ENCODE measurements at regions not wholly inside any gene's neighbourhood (a gene's known extent, or its start where the extent isn't known, plus 50 kb on each side); places are given as distances from the start of the nearest gene placed in this dataset.

DNA sequence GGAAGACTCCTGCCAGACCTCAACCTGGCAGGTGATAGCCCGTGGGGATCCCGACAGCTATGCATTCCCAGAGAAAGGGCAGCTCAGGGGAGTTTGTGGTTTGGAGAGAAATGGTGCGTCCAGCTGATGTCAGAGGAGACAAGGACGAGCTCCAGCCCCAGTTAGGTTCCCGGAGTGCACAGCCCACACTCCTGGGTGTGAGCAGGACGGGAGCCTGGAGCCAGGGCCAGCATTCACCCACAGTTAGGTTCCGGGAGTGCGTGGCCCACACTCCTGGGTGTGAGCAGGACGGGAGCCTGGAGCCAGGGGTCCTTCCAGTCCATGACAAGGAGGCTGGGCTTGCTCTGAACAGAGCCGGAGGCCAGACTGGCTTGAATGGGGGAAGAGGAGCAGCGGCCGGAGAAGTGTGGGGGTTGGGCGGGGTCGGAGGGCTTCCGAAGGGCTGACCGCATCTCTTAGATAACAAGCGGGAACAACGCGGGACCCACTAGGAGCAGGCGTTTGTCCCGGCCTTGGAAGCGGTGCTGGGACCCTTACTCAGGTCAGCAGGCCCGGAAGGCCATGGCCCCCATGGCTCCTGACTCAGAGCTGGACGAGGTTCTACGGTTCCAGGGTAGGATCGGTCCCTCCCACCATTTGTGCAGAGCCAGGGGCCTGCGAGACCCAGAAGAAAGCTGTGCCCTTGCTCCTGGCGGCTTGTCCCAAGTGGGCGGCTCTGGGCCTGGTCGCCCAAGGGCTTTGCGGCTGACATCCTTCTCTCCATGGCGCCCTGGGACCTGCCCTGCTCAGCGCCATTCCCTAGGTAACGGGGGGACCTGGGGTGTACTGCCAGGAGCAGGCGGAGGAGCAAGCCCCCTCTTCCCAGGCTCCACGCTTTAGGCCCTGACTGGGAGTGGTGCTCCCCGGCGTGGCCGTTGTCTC is 185.6 kb downstream of the RTP5 start:
- Histone ChIP-seq H3K4me3 (no peak overlapping the region), H3K36me3 (ENCODE audit: control insufficient read depth in 4 of 4, insufficient read depth in 4 of 4, low read length in 4 of 4) (no peaks in the 10 kb centered on the region), H3K27me3 (ENCODE audit: control insufficient read depth in 3 of 3, insufficient read depth in 3 of 3, low read length in 2 of 3) (peaks cover 0 to 17% (median 10%) of the 10 kb centered on the region in 3 donors), H3K4me1 (ENCODE audit: control insufficient read depth in 5 of 5, insufficient read depth in 5 of 5, low read length in 5 of 5) (no peaks in the 10 kb centered on the region), H3K27ac (ENCODE audit: low read depth in 1 of 2, low read length in 1 of 2) (no peak overlapping the region), H3K9ac (ENCODE audit: insufficient read depth in 1 of 2, low read length in 2 of 2) (no peak overlapping the region), H3K9me3 (ENCODE audit: control insufficient read depth in 4 of 4, insufficient read depth in 3 of 4, low read length in 3 of 4) (no peaks in the 10 kb centered on the region)
- 83 to 89% methylated on average over 39 of the region's 39 CpGs for WGBS, 2 donors
- no peak for DNase-seq
- TF ChIP-seq, protein P1, sequence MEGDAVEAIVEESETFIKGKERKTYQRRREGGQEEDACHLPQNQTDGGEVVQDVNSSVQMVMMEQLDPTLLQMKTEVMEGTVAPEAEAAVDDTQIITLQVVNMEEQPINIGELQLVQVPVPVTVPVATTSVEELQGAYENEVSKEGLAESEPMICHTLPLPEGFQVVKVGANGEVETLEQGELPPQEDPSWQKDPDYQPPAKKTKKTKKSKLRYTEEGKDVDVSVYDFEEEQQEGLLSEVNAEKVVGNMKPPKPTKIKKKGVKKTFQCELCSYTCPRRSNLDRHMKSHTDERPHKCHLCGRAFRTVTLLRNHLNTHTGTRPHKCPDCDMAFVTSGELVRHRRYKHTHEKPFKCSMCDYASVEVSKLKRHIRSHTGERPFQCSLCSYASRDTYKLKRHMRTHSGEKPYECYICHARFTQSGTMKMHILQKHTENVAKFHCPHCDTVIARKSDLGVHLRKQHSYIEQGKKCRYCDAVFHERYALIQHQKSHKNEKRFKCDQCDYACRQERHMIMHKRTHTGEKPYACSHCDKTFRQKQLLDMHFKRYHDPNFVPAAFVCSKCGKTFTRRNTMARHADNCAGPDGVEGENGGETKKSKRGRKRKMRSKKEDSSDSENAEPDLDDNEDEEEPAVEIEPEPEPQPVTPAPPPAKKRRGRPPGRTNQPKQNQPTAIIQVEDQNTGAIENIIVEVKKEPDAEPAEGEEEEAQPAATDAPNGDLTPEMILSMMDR (IDR thresholded peaks at IDR 0.05; ENCODE audit: control extremely low read depth, extremely low read depth): no peak
- no peak for ATAC-seq (ENCODE audit: insufficient read depth, low FRiP score)

DNA sequence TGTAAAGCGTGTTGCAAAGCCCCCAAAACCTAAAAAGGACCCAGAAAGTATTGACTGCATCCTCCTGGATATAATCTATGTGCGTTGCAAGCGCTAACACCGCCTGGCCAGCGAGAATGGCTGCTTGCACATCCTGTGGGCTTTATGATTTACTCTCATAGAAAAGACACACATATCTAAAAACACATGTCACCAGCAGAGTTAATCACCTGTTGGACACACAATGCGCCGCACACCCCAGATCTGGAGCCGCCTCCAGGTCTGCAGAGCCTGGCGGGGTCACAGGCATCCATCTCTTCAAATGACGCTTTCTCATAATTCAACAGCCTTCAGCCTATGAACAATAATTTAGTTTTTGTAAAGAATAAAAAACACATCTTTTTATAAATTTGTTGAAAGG is 186.5 kb downstream of the RTP5 start:
- H3K9me3 ChIP-seq (ENCODE audit: control insufficient read depth in 4 of 4, insufficient read depth in 3 of 4, low read length in 3 of 4): no peaks in the 10 kb centered on the region
- no peak overlapping the region for H3K27ac ChIP-seq (ENCODE audit: low read depth in 1 of 2, low read length in 1 of 2)
- 77 to 88% methylated on average over 10 of the region's 10 CpGs for WGBS, 2 donors
- H3K9ac ChIP-seq (ENCODE audit: insufficient read depth in 1 of 2, low read length in 2 of 2): no peak overlapping the region
- ATAC-seq (ENCODE audit: insufficient read depth, low FRiP score) (no peak), DNase-seq (no peak)
- no peak overlapping the region for H3K4me3 ChIP-seq
- H3K36me3 ChIP-seq (ENCODE audit: control insufficient read depth in 4 of 4, insufficient read depth in 4 of 4, low read length in 4 of 4): no peaks in the 10 kb centered on the region
- no peaks in the 10 kb centered on the region for H3K4me1 ChIP-seq (ENCODE audit: control insufficient read depth in 5 of 5, insufficient read depth in 5 of 5, low read length in 5 of 5)
- TF ChIP-seq, protein P1 (IDR thresholded peaks at IDR 0.05; ENCODE audit: control extremely low read depth, extremely low read depth): no peak
- H3K27me3 ChIP-seq (ENCODE audit: control insufficient read depth in 3 of 3, insufficient read depth in 3 of 3, low read length in 2 of 3): peaks cover 0 to 12% (median 6%) of the 10 kb centered on the region in 3 donors

DNA sequence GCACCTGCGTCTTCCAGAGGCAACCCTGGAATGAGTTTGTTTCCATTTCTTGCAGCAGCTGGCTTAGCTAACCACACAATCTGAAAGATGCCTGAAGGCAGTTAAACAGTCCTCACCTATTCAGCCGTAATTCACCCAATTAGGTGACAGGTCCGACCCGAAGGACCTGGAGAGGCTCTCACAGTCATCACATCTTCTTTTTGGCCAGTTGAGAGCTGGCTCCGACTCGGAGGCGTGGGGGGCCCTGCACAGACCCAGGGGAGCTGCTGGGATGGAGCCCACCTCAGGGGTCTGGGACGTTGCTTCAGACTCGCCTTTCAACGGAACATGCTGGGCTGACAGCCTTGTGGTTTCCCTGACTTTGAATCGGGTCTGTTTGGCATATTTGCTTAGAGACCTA is 187.3 kb downstream of the RTP5 start:
- Histone ChIP-seq H3K4me3 (no peak overlapping the region), H3K27me3 (ENCODE audit: control insufficient read depth in 3 of 3, insufficient read depth in 3 of 3, low read length in 2 of 3) (peaks cover 0 to 12% (median 3%) of the 10 kb centered on the region in 3 donors), H3K9me3 (ENCODE audit: control insufficient read depth in 4 of 4, insufficient read depth in 3 of 4, low read length in 3 of 4) (no peaks in the 10 kb centered on the region), H3K4me1 (ENCODE audit: control insufficient read depth in 5 of 5, insufficient read depth in 5 of 5, low read length in 5 of 5) (no peaks in the 10 kb centered on the region), H3K27ac (ENCODE audit: low read depth in 1 of 2, low read length in 1 of 2) (no peak overlapping the region), H3K36me3 (ENCODE audit: control insufficient read depth in 4 of 4, insufficient read depth in 4 of 4, low read length in 4 of 4) (no peaks in the 10 kb centered on the region), H3K9ac (ENCODE audit: insufficient read depth in 1 of 2, low read length in 2 of 2) (no peak overlapping the region)
- DNase-seq: no peak
- TF ChIP-seq, protein P1 (IDR thresholded peaks at IDR 0.05; ENCODE audit: control extremely low read depth, extremely low read depth): no peak
- ATAC-seq (ENCODE audit: insufficient read depth, low FRiP score): no peak
- WGBS, 2 donors: 64 to 71% methylated on average over 11 of the region's 11 CpGs

Measured in lung (tissue), 11 donors.